ENCODE measurements at regions not wholly inside any gene's neighbourhood (a gene's known extent, or its start where the extent isn't known, plus 50 kb on each side); places are given as distances from the start of the nearest gene placed in this dataset.

- DNase-seq = no peak
Measured at GRCh38 chr4:17166954-17167353, 268.5 kb upstream of the LDB2 start.

GRCh38 chr4:17165286-17165685 lies 266.8 kb upstream of the LDB2 start:
- no peak for DNase-seq

- no peak for DNase-seq
Measured at GRCh38 chr4:17164666-17165065, 266.2 kb upstream of the LDB2 start.

- DNase-seq = no peak
Measured at GRCh38 chr4:17163156-17163771, 264.8 kb upstream of the LDB2 start.

GRCh38 chr4:17157304-17157703 lies 258.9 kb upstream of the LDB2 start:
- no peak for DNase-seq

GRCh38 chr4:17155486-17155885 lies 257.0 kb upstream of the LDB2 start:
- no peak for DNase-seq

- no peak for DNase-seq
Measured at GRCh38 chr4:17153572-17153971, 255.1 kb upstream of the LDB2 start.

GRCh38 chr4:17152941-17153540 lies 254.6 kb upstream of the LDB2 start:
- no peak for DNase-seq

- DNase-seq = no peak
Measured at GRCh38 chr4:17142232-17142711, 243.8 kb upstream of the LDB2 start.

- no peak for DNase-seq
Measured at GRCh38 chr4:17138847-17139246, 240.4 kb upstream of the LDB2 start.

GRCh38 chr4:17134565-17134964 lies 236.1 kb upstream of the LDB2 start:
- DNase-seq = no peak

- DNase-seq = no peak
Measured at GRCh38 chr4:17134100-17134499, 235.7 kb upstream of the LDB2 start.

- DNase-seq = no peak
Measured at GRCh38 chr4:17132226-17132625, 233.8 kb upstream of the LDB2 start.

- DNase-seq = no peak
Measured at GRCh38 chr4:17128268-17128667, 229.8 kb upstream of the LDB2 start.

- DNase-seq = no peak
Measured at GRCh38 chr4:17126321-17126966, 228.0 kb upstream of the LDB2 start.

- DNase-seq = no peak
Measured at GRCh38 chr4:17124767-17125166, 226.3 kb upstream of the LDB2 start.

GRCh38 chr4:17120761-17121160 lies 222.3 kb upstream of the LDB2 start:
- DNase-seq = no peak

- DNase-seq = no peak
Measured at GRCh38 chr4:17117746-17118145, 219.3 kb upstream of the LDB2 start.

GRCh38 chr4:17115583-17115982 lies 217.1 kb upstream of the LDB2 start:
- no peak for DNase-seq

GRCh38 chr4:17112292-17112659 lies 213.8 kb upstream of the LDB2 start:
- no peak for DNase-seq

- no peak for DNase-seq
Measured at GRCh38 chr4:17109126-17109525, 210.7 kb upstream of the LDB2 start.

GRCh38 chr4:17103231-17103630 lies 204.8 kb upstream of the LDB2 start:
- DNase-seq = no peak

- no peak for DNase-seq
Measured at GRCh38 chr4:17098996-17099395, 200.6 kb upstream of the LDB2 start.

GRCh38 chr4:17098401-17098800 lies 200.0 kb upstream of the LDB2 start:
- DNase-seq = no peak
